ENCODE measurements at regions not wholly inside any gene's neighbourhood (a gene's known extent, or its start where the extent isn't known, plus 50 kb on each side); places are given as distances from the start of the nearest gene placed in this dataset.

DNA sequence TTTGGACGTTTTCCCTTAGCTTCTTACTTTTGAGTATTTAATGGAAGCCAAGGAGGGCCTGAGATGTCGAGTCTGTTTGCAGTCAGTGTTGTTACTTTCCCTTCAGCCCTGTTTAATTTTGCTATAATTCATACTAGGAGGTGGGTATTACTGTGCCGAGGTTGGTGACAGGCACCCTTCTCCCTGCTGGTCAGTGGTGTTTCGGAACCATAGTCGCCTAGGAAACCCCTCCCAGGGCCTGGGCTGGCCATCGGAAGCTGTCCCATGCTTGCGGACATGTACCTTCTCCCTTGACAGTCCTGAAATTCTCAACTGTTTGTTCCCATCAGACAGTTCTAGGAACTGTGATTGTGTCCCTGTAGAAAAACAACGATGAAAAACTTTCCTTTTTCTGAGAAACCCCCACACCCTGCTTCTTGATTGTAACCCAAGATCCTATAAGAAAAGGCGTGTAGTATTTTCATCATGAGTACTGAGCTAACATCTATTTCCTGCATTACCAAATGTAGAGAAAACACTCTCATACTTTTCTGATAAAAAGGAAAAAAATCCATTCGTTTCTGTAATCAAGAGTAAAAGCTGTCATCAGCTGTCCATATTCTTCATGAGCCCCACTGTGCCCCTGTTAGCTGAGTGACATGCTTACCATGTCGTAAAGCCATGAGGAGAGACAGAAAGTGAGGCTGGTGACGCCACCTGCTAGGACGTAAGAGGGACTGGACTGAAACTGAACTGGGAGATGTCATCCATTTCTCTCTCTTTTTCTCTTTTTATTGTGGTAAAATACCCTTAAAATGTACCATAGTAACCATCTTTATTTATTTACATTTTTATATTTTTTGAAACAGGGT is 424.7 kb upstream of the AMELY start:
- no peak for TF ChIP-seq POLR2A (IDR thresholded peaks at IDR 0.05; ENCODE audit: low read length)
- TF ChIP-seq GATA1 (IDR thresholded peaks at IDR 0.05; ENCODE audit: low read depth, low read length): no peak
